Endothelial cell of umbilical vein (primary cell): ENCODE measurements at regions not wholly inside any gene's neighbourhood (a gene's known extent, or its start where the extent isn't known, plus 50 kb on each side); places are given as distances from the start of the nearest gene placed in this dataset.

Source experiments
- BruUV-seq: library from RNA; stranded (reverse); fragments of 400-500 nt; replicated peaks from 2 replicates; lab custom pipeline; 2021; lab: Mats Ljungman, UMichigan
- CTCF ChIA-PET: fragments of 300-600, 350-600 bp; sonication (Branson Sonifier 250); formaldehyde crosslinking; loops from one replicate; lab custom pipeline; 2021; ENCODE audit warnings: antibody characterized with exemption, inconsistent platforms; lab: Charles Lee
- POLR2A ChIA-PET: fragments of 300-600, 350-600 bp; sonication (Branson Sonifier 250); formaldehyde crosslinking; loops from one replicate; lab custom pipeline; 2021; ENCODE audit warnings: antibody characterized with exemption, inconsistent platforms; lab: Charles Lee
- DNase-seq: peaks from one replicate; pipeline ENCODE4 v3.0.0-alpha.2; 2011; ENCODE audit warnings: low read depth, low spot score
- FAIRE-seq: peaks from 2 replicates; lab custom pipeline; 2011; peaks lifted over from hg19 to GRCh38; lab: Jason Lieb, UNC
- H2AFZ ChIP-seq: 2 replicates; pipeline ENCODE4 v1.6.0; 2012; ENCODE audit warnings: low read depth, low read length, control low read depth, inconsistent platforms
- H3K27ac ChIP-seq: 2 replicates; pipeline ENCODE4 v1.5.1; 2011; ENCODE audit warnings: low read depth, mild to moderate bottlenecking, control low read depth, low read length, moderate library complexity; ENCODE audit not compliant: insufficient read depth
- H3K27me3 ChIP-seq, 2 experiments: 2 replicates each; pipeline versions ENCODE4 v1.6.0 to v1.6.1; 2011; ENCODE audit warnings: low read length in 2 of 2, mixed read lengths in 1 of 2; ENCODE audit not compliant: control insufficient read depth in 2 of 2, insufficient read depth in 2 of 2
- H3K36me3 ChIP-seq, 2 experiments: 2 replicates in 1 of 2; 3 replicates in 1 of 2; pipeline ENCODE4 v1.5.1; 2011; ENCODE audit warnings: low read length in 2 of 2, mild to moderate bottlenecking in 1 of 2, moderate library complexity in 1 of 2; ENCODE audit not compliant: control insufficient read depth in 2 of 2, insufficient read depth in 2 of 2; ENCODE audit errors: extremely low read depth in 1 of 2
- H3K4me1 ChIP-seq: 3 replicates; pipeline ENCODE4 v1.5.1; 2011; ENCODE audit warnings: mild to moderate bottlenecking, low read length; ENCODE audit not compliant: control insufficient read depth, insufficient read depth; ENCODE audit errors: extremely low read depth
- H3K4me2 ChIP-seq: 2 replicates; pipeline ENCODE4 v1.6.1; 2011; ENCODE audit warnings: low read length, control low read depth, mixed read lengths; ENCODE audit not compliant: insufficient read depth
- H3K4me3 ChIP-seq, 3 experiments: fragments of 200-600 bp in 1 of 3; sonication (generic), shearing (Covaris generic) in 1 of 3; replicated peaks in 1 of 3; 2 replicates each; pipeline ENCODE4 v1.5.1; 2011 to 2016; ENCODE audit warnings: control low read depth in 3 of 3, low read length in 3 of 3, mild to moderate bottlenecking in 2 of 3, inconsistent platforms in 1 of 3, low read depth in 1 of 3, moderate library complexity in 1 of 3; ENCODE audit not compliant: insufficient read depth in 1 of 3
- H3K79me2 ChIP-seq: 2 replicates; pipeline ENCODE4 v1.6.0; 2012; ENCODE audit warnings: low read length, inconsistent platforms; ENCODE audit not compliant: control insufficient read depth, insufficient read depth
- H3K9ac ChIP-seq: replicated peaks from 2 replicates; pipeline ENCODE3; 2011; ENCODE audit warnings: low read length, control low read depth; ENCODE audit not compliant: insufficient read depth; ENCODE audit errors: extremely low read depth
- H3K9me1 ChIP-seq: replicated peaks from 3 replicates; pipeline ENCODE4 v1.6.0; 2011; ENCODE audit warnings: mild to moderate bottlenecking, low read length; ENCODE audit not compliant: control insufficient read depth, insufficient read depth; ENCODE audit errors: extremely low read depth
- H3K9me3 ChIP-seq: replicated peaks from 2 replicates; pipeline ENCODE4 v1.5.1; 2012; ENCODE audit warnings: low read length, inconsistent platforms; ENCODE audit not compliant: control insufficient read depth, insufficient read depth
- H4K20me1 ChIP-seq: replicated peaks from 2 replicates; pipeline ENCODE3; 2011; ENCODE audit warnings: mild to moderate bottlenecking, low read length; ENCODE audit not compliant: control insufficient read depth, insufficient read depth; ENCODE audit errors: extremely low read depth
- CTCF ChIP-seq, 2 donors: IDR thresholded peaks; 1 replicate in 1 of 2; 2 replicates in 1 of 2; pipeline ENCODE4 v1.5.1; 2011; ENCODE audit warnings: low read length in 2 of 2, mild to moderate bottlenecking in 2 of 2, moderate library complexity in 2 of 2, control low read depth in 1 of 2, inconsistent platforms in 1 of 2, low read depth in 1 of 2; ENCODE audit not compliant: insufficient read depth in 1 of 2; ENCODE audit errors: extremely low read depth in 1 of 2
- EZH2 ChIP-seq: IDR thresholded peaks from 2 replicates; pipeline ENCODE4 v1.6.1; 2012; ENCODE audit warnings: borderline replicate concordance, low read depth, mild to moderate bottlenecking, moderate library complexity, low read length, inconsistent platforms; ENCODE audit not compliant: severe bottlenecking
- FOS ChIP-seq: IDR thresholded peaks from 2 replicates; pipeline ENCODE4 v1.6.1; 2011; ENCODE audit warnings: mild to moderate bottlenecking, low read length, moderate library complexity, borderline replicate concordance; ENCODE audit not compliant: insufficient read depth
- GATA2 ChIP-seq: IDR thresholded peaks from 2 replicates; pipeline ENCODE4 v1.7.0; 2011; ENCODE audit warnings: low read depth, mild to moderate bottlenecking, moderate library complexity, mixed read lengths, low read length; ENCODE audit not compliant: insufficient read length, insufficient read depth
- JUN ChIP-seq: IDR thresholded peaks from 2 replicates; pipeline ENCODE4 v1.6.1; 2011; ENCODE audit warnings: borderline replicate concordance, low read depth; ENCODE audit not compliant: insufficient read length, insufficient read depth
- MAX ChIP-seq: IDR thresholded peaks from 2 replicates; pipeline ENCODE4 v1.6.1; 2011; ENCODE audit not compliant: insufficient read depth, insufficient read length
- MYC ChIP-seq: IDR thresholded peaks from one replicate; pipeline ENCODE4 v1.6.1; 2011; ENCODE audit warnings: mild to moderate bottlenecking, low read depth, low read length
- POLR2A ChIP-seq: IDR thresholded peaks from 2 replicates; pipeline ENCODE4 v1.6.1; 2012; ENCODE audit warnings: low read depth, mild to moderate bottlenecking, control low read depth, low read length
- POLR2AphosphoS5 ChIP-seq: IDR thresholded peaks from 2 replicates; pipeline ENCODE4 v1.6.1; 2012; ENCODE audit warnings: low read depth, mild to moderate bottlenecking, control low read depth, low read length, moderate library complexity; ENCODE audit not compliant: insufficient read depth
- dilution Hi-C: fragments of 300-500 bp; cut with MboI; formaldehyde crosslinking; loops from one replicate; pipeline ENCODE4 v1.15.0; 2019; ENCODE audit warnings: low sequenced_read_pairs; ENCODE audit not compliant: extremely low pct_ligation_motif_present
- intact Hi-C: fragments of 100-400 bp; cut with micrococcal nuclease; formaldehyde crosslinking; loops from one replicate; pipeline ENCODE4 v1.10.0; 2022

DNA sequence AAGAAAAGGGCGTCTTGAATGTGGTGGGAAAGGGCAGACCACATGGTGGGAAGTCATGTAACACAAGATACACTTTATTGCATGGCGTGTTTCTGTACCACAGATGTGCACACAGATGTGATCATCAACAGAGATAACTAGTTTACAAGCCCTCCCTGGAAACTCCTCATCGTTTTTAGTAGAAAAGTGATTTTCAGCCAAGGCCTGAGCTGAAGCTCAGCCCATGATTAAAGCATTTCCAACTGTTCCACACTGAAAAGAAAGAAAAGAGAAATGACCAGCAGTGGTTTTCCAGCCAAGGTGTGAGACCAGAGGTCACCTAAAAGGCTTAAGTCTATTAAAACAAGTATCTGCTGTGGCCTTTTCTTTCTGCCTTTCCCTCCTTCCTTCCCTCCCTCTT is 463.9 kb upstream of the JAG1 start:
- H3K9ac ChIP-seq = no peak overlapping the region
- H3K36me3 ChIP-seq = no peaks in the 10 kb centered on the region
- no peak overlapping the region for H3K4me2 ChIP-seq
- POLR2A ChIA-PET = no interaction called here
- H3K4me3 ChIP-seq = no peak overlapping the region
- H3K9me1 ChIP-seq = no peaks in the 10 kb centered on the region
- BruUV-seq = no TSS peak
- no peaks in the 10 kb centered on the region for H4K20me1 ChIP-seq
- H2AFZ ChIP-seq = no peak overlapping the region
- dilution Hi-C loops = no loop called here
- H3K9me3 ChIP-seq = no peaks in the 10 kb centered on the region
- CTCF ChIA-PET = no interaction called here
- no peaks in the 10 kb centered on the region for H3K79me2 ChIP-seq
- H3K27me3 ChIP-seq = no peaks in the 10 kb centered on the region
- FAIRE-seq (no peak), DNase-seq (no peak)
- no peak overlapping the region for H3K27ac ChIP-seq
- intact Hi-C loops = no loop called here
- TF ChIP-seq MAX (no peak), FOS (no peak), JUN (no peak), POLR2A (no peak), EZH2 (no peak), MYC (no peak), GATA2 (no peak), CTCF (IDR thresholded peaks at IDR 0.05; ENCODE audit: extremely low read depth in 1 of 2, insufficient read depth in 1 of 2, low read depth in 1 of 2, low read length in 2 of 2) (no peak), POLR2AphosphoS5 (no peak)
- no peaks in the 10 kb centered on the region for H3K4me1 ChIP-seq
